Gastrocnemius medialis (tissue), 4 donors: ENCODE measurements at regions not wholly inside any gene's neighbourhood (a gene's known extent, or its start where the extent isn't known, plus 50 kb on each side); places are given as distances from the start of the nearest gene placed in this dataset.

Experiments
- ATAC-seq, 2 donors: fragments of 150-250 bp; one replicate each; pipeline ENCODE4 v1.9.1; 2016
- DNase-seq, 2 donors: peaks; one replicate each; pipeline ENCODE4 v3.0.0-alpha.2; 2019
- H3K27ac ChIP-seq, 4 donors: fragments of 200-600 bp; sonication (generic); 1 replicate in 1 of 4; 2 replicates in 3 of 4; pipeline ENCODE4 v1.5.1; 2016 to 2018; ENCODE audit warnings: mild to moderate bottlenecking in 2 of 4, moderate library complexity in 1 of 4
- H3K27me3 ChIP-seq, 3 donors: fragments of 200-600 bp; sonication (generic) in 2 of 3; 1 replicate in 1 of 3; 2 replicates in 2 of 3; pipeline versions ENCODE4 v1.5.1 to v1.6.0; 2016 to 2019; ENCODE audit warnings: mild to moderate bottlenecking in 1 of 3, moderate library complexity in 1 of 3
- H3K36me3 ChIP-seq, 2 donors: fragments of 200-600 bp; sonication (generic) in 1 of 2; one replicate each; pipeline ENCODE4 v1.5.1; 2017 to 2018
- H3K4me1 ChIP-seq, 2 donors: fragments of 200-600 bp; sonication (generic) in 1 of 2; one replicate each; pipeline ENCODE4 v1.5.1; 2016 to 2017; ENCODE audit warnings: mild to moderate bottlenecking in 2 of 2
- H3K4me3 ChIP-seq, 4 donors: fragments of 200-600 bp; sonication (generic) in 3 of 4; 1 replicate in 1 of 4; 2 replicates in 3 of 4; pipeline ENCODE4 v1.5.1; 2016 to 2019; ENCODE audit warnings: mild to moderate bottlenecking in 2 of 4
- H3K9me3 ChIP-seq, 3 donors: fragments of 200-600 bp; sonication (generic) in 2 of 3; 1 replicate in 1 of 3; 2 replicates in 2 of 3; pipeline ENCODE4 v1.5.1; 2016 to 2019
- CTCF ChIP-seq, 5 experiments: fragments of 450-650 bp in 3 of 5; fragments of 200-600 bp in 2 of 5; sonication (generic) in 2 of 5; IDR thresholded peaks in 4 of 5; conservative IDR thresholded peaks in 1 of 5; 1 replicate in 4 of 5; 2 replicates in 1 of 5; pipeline ENCODE4 v1.5.1; 2016 to 2019; ENCODE audit warnings: antibody characterized with exemption in 5 of 5, mild to moderate bottlenecking in 3 of 5, moderate library complexity in 3 of 5
- POLR2A ChIP-seq, 2 donors: fragments of 450-650 bp; IDR thresholded peaks; one replicate each; pipeline ENCODE4 v1.6.1; 2017; ENCODE audit warnings: antibody characterized with exemption in 2 of 2, mild to moderate bottlenecking in 2 of 2, moderate library complexity in 2 of 2
- in situ Hi-C, 4 donors: fragments of 200-750 bp; cut with MboI; loops; one replicate each; pipeline versions ENCODE4 v1.15.0 to v1.8.0; 2017; ENCODE audit warnings: low sequenced_read_pairs in 4 of 4
- intact Hi-C: fragments of 100-400 bp; cut with DNase I; formaldehyde crosslinking; loops from one replicate; pipeline ENCODE4 v1.15.1; 2023; ENCODE audit warnings: low total_unique reads

GRCh38 chr13:81388400-81388799 lies 1047.5 kb upstream of the SPRY2 start:
- Histone ChIP-seq H3K4me3 (no peak overlapping the region), H3K9me3 (no peaks in the 10 kb centered on the region), H3K27ac (no peak overlapping the region), H3K27me3 (no peaks in the 10 kb centered on the region), H3K4me1 (no peaks in the 10 kb centered on the region), H3K36me3 (no peaks in the 10 kb centered on the region)
- no peak for DNase-seq
- no peak for TF ChIP-seq CTCF (IDR thresholded peaks at IDR 0.05 in 4 of 5, conservative IDR thresholded peaks at IDR 0.05 in 1 of 5)
- no peak for TF ChIP-seq POLR2A (IDR thresholded peaks at IDR 0.05)
- ATAC-seq, result no peak
- in situ Hi-C loops (no loop called here), intact Hi-C loops (no loop called here)

- DNase-seq (no peak), ATAC-seq (no peak)
- Histone ChIP-seq H3K4me3 (no peak overlapping the region), H3K9me3 (no peaks in the 10 kb centered on the region), H3K36me3 (no peaks in the 10 kb centered on the region), H3K27ac (no peak overlapping the region), H3K27me3 (no peaks in the 10 kb centered on the region), H3K4me1 (no peaks in the 10 kb centered on the region)
- TF ChIP-seq POLR2A (IDR thresholded peaks at IDR 0.05) (no peak), CTCF (IDR thresholded peaks at IDR 0.05 in 4 of 5, conservative IDR thresholded peaks at IDR 0.05 in 1 of 5) (no peak)
- intact Hi-C loops, result no loop called here
- in situ Hi-C loops, result no loop called here
Measured at GRCh38 chr13:81383444-81383843, 1042.5 kb upstream of the SPRY2 start.

- in situ Hi-C loops, result no loop called here
- DNase-seq (no peak), ATAC-seq (no peak)
- intact Hi-C loops, result no loop called here
- H3K27me3 ChIP-seq, result no peaks in the 10 kb centered on the region
- H3K4me1 ChIP-seq, result no peaks in the 10 kb centered on the region
- H3K36me3 ChIP-seq, result no peaks in the 10 kb centered on the region
- no peaks in the 10 kb centered on the region for H3K9me3 ChIP-seq
- no peak overlapping the region for H3K27ac ChIP-seq
- no peak overlapping the region for H3K4me3 ChIP-seq
- TF ChIP-seq CTCF (IDR thresholded peaks at IDR 0.05 in 4 of 5, conservative IDR thresholded peaks at IDR 0.05 in 1 of 5) (no peak), POLR2A (IDR thresholded peaks at IDR 0.05) (no peak)
Measured at GRCh38 chr13:81382246-81382645, 1041.3 kb upstream of the SPRY2 start.

- ATAC-seq (no peak), DNase-seq (no peak)
- Histone ChIP-seq H3K4me3 (no peak overlapping the region), H3K9me3 (no peaks in the 10 kb centered on the region), H3K27ac (no peak overlapping the region), H3K36me3 (no peaks in the 10 kb centered on the region), H3K4me1 (no peaks in the 10 kb centered on the region), H3K27me3 (no peaks in the 10 kb centered on the region)
- in situ Hi-C loops (no loop called here), intact Hi-C loops (no loop called here)
- TF ChIP-seq POLR2A (IDR thresholded peaks at IDR 0.05), result no peak
- TF ChIP-seq CTCF (IDR thresholded peaks at IDR 0.05 in 4 of 5, conservative IDR thresholded peaks at IDR 0.05 in 1 of 5), result no peak
Measured at GRCh38 chr13:81381560-81381959, 1040.6 kb upstream of the SPRY2 start.

- no peak overlapping the region for H3K4me3 ChIP-seq
- no peak for TF ChIP-seq POLR2A (IDR thresholded peaks at IDR 0.05)
- no peak for TF ChIP-seq CTCF (IDR thresholded peaks at IDR 0.05 in 4 of 5, conservative IDR thresholded peaks at IDR 0.05 in 1 of 5)
- no peak overlapping the region for H3K27ac ChIP-seq
- no peaks in the 10 kb centered on the region for H3K9me3 ChIP-seq
- intact Hi-C loops, result no loop called here
- no peak for DNase-seq
- H3K36me3 ChIP-seq, result no peaks in the 10 kb centered on the region
- in situ Hi-C loops, result no loop called here
- H3K4me1 ChIP-seq, result no peaks in the 10 kb centered on the region
- no peak for ATAC-seq
- H3K27me3 ChIP-seq, result no peaks in the 10 kb centered on the region
Measured at GRCh38 chr13:81379183-81379582, 1038.3 kb upstream of the SPRY2 start.
